K562 (cell line): ENCODE measurements at regions not wholly inside any gene's neighbourhood (a gene's known extent, or its start where the extent isn't known, plus 50 kb on each side); places are given as distances from the start of the nearest gene placed in this dataset.

Experiments
- CREB1 ChIP-seq, 2 experiments: sonication (generic) in 1 of 2; formaldehyde crosslinking in 1 of 2; IDR thresholded peaks; 2 replicates each; pipeline versions ENCODE4 v1.6.1 to v1.8.0; 2012 to 2022; ENCODE audit warnings: inconsistent platforms in 1 of 2, mild to moderate bottlenecking in 1 of 2, missing genetic modification reagents in 1 of 2, moderate library complexity in 1 of 2
- E2F3 ChIP-seq: fragments of 250-450 bp; sonication (Bioruptor Pico); IDR thresholded peaks from 2 replicates; pipeline ENCODE4 v1.4.0; 2020; ENCODE audit warnings: mild to moderate bottlenecking
- HDAC6 ChIP-seq: IDR thresholded peaks from 2 replicates; pipeline ENCODE4 v1.6.1; 2012; ENCODE audit warnings: low read depth, mild to moderate bottlenecking, control low read depth, inconsistent platforms, low read length, moderate library complexity
- NFIC ChIP-seq: fragments of 450-650 bp; IDR thresholded peaks from 2 replicates; pipeline ENCODE4 v1.6.1; 2017; ENCODE audit warnings: mild to moderate bottlenecking, inconsistent platforms
- POLR2A ChIP-seq: fragments of 450-650 bp; conservative IDR thresholded peaks from 2 replicates; pipeline ENCODE4 v1.6.1; 2016
- POLR2AphosphoS5 ChIP-seq: IDR thresholded peaks from 2 replicates; pipeline ENCODE4 v1.6.1; 2011; ENCODE audit warnings: mild to moderate bottlenecking, low read depth, low read length, moderate library complexity; ENCODE audit not compliant: control insufficient read depth, insufficient read depth
- PRMT5 ChIP-seq: sonication (generic); formaldehyde crosslinking; IDR thresholded peaks from 2 replicates; pipeline ENCODE4 v1.5.0; 2020; ENCODE audit warnings: missing genetic modification reagents
- YY1 ChIP-seq, 3 experiments: IDR thresholded peaks; 2 replicates each; pipeline ENCODE4 v1.6.1; 2011; ENCODE audit warnings: low read length in 2 of 3, mild to moderate bottlenecking in 2 of 3, moderate library complexity in 2 of 3, borderline replicate concordance in 1 of 3, control low read depth in 1 of 3, low read depth in 1 of 3; ENCODE audit not compliant: insufficient read depth in 3 of 3, insufficient replicate concordance in 2 of 3, control insufficient read depth in 1 of 3, insufficient read length in 1 of 3; ENCODE audit errors: extremely low read depth in 1 of 3
- TF ChIP-seq, protein P1 (sequence below), 3 experiments: IDR thresholded peaks in 2 of 3; conservative IDR thresholded peaks in 1 of 3; 2 replicates each; pipeline ENCODE4 v1.5.1; 2011 to 2012; ENCODE audit warnings: low read length in 3 of 3, mild to moderate bottlenecking in 3 of 3, control low read depth in 2 of 3, improper control_type of control experiment in 1 of 3, inconsistent platforms in 1 of 3, low read depth in 1 of 3, mixed read lengths in 1 of 3, moderate library complexity in 1 of 3; ENCODE audit not compliant: insufficient read depth in 2 of 3

DNA sequence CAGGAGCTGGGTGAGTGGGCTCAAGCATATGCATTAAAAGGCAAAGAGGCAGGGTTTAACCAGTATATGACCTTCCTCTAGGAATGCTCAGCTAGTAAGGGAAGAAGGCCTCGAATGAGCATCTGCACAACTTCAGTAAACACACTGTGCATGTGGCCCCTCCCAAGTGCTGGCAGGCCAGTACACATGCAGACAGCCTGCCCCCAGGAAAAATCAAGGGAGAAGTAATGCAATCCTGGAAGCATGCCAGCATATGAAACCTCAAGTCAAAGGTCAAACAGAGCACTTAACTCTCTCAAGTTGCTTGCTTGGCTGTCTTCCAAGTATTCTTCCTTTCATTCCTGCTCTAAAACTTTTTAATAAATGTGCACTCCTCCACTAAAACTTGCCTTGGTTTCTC, 208.4 kb downstream of the ACTR3B start:
- TF ChIP-seq E2F3 (no peak), NFIC (peak; percentile 74), YY1 (IDR thresholded peaks at IDR 0.05; ENCODE audit: borderline replicate concordance in 1 of 3, control insufficient read depth in 1 of 3, extremely low read depth in 1 of 3, insufficient read depth in 3 of 3, insufficient read length in 1 of 3, insufficient replicate concordance in 2 of 3, low read depth in 1 of 3, low read length in 2 of 3) (no peak), POLR2A (no peak), HDAC6 (no peak), PRMT5 (no peak), CREB1 (IDR thresholded peaks at IDR 0.05) (no peak), CREB1 (CRISPR knock-in tag; IDR thresholded peaks at IDR 0.05) (no peak), POLR2AphosphoS5 (no peak)
- TF ChIP-seq, protein P1, sequence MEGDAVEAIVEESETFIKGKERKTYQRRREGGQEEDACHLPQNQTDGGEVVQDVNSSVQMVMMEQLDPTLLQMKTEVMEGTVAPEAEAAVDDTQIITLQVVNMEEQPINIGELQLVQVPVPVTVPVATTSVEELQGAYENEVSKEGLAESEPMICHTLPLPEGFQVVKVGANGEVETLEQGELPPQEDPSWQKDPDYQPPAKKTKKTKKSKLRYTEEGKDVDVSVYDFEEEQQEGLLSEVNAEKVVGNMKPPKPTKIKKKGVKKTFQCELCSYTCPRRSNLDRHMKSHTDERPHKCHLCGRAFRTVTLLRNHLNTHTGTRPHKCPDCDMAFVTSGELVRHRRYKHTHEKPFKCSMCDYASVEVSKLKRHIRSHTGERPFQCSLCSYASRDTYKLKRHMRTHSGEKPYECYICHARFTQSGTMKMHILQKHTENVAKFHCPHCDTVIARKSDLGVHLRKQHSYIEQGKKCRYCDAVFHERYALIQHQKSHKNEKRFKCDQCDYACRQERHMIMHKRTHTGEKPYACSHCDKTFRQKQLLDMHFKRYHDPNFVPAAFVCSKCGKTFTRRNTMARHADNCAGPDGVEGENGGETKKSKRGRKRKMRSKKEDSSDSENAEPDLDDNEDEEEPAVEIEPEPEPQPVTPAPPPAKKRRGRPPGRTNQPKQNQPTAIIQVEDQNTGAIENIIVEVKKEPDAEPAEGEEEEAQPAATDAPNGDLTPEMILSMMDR (IDR thresholded peaks at IDR 0.05 in 2 of 3, conservative IDR thresholded peaks at IDR 0.05 in 1 of 3; ENCODE audit: insufficient read depth in 2 of 3, low read depth in 1 of 3, low read length in 3 of 3) = no peak
